Mesendoderm (in vitro differentiated cells): ENCODE measurements at regions not wholly inside any gene's neighbourhood (a gene's known extent, or its start where the extent isn't known, plus 50 kb on each side); places are given as distances from the start of the nearest gene placed in this dataset.

Source experiments
- DNase-seq: peaks from one replicate; pipeline ENCODE4 v3.0.0; 2013
- H2AK5ac ChIP-seq: 2 replicates; pipeline ENCODE4 v1.6.1; 2013; ENCODE audit warnings: low read length, inconsistent platforms
- H2BK120ac ChIP-seq: 2 replicates; pipeline ENCODE4 v1.6.1; 2013; ENCODE audit warnings: low read depth, mild to moderate bottlenecking, low read length, moderate library complexity, mixed read lengths
- H2BK15ac ChIP-seq: replicated peaks from 2 replicates; pipeline ENCODE4 v1.6.1; 2013; ENCODE audit warnings: low read depth, mild to moderate bottlenecking, moderate library complexity
- H2BK5ac ChIP-seq: 2 replicates; pipeline ENCODE4 v1.6.1; 2013; ENCODE audit warnings: low read length, inconsistent platforms
- H3K18ac ChIP-seq: 2 replicates; pipeline ENCODE4 v1.6.1; 2013; ENCODE audit warnings: mild to moderate bottlenecking, low read length, mixed read lengths
- H3K23ac ChIP-seq: one replicate; pipeline ENCODE4 v1.6.1; 2013; ENCODE audit warnings: low read length
- H3K27ac ChIP-seq: 2 replicates; pipeline ENCODE4 v1.5.1; 2013; ENCODE audit warnings: low read depth, mild to moderate bottlenecking, inconsistent platforms, low read length, moderate library complexity
- H3K27me3 ChIP-seq: 2 replicates; pipeline ENCODE4 v1.6.1; 2013; ENCODE audit warnings: low read length, control low read depth, mild to moderate bottlenecking, inconsistent platforms; ENCODE audit not compliant: insufficient read depth, poor library complexity
- H3K36me3 ChIP-seq: 2 replicates; pipeline ENCODE4 v1.6.1; 2013; ENCODE audit warnings: low read length, inconsistent platforms; ENCODE audit not compliant: control insufficient read depth, insufficient read depth
- H3K4ac ChIP-seq: one replicate; pipeline ENCODE4 v1.6.1; 2013; ENCODE audit warnings: low read depth, mild to moderate bottlenecking, low read length, moderate library complexity
- H3K4me1 ChIP-seq: 2 replicates; pipeline ENCODE4 v1.6.1; 2013; ENCODE audit warnings: low read depth, low read length, inconsistent platforms; ENCODE audit not compliant: control insufficient read depth
- H3K4me2 ChIP-seq: 2 replicates; pipeline ENCODE4 v1.6.1; 2013; ENCODE audit warnings: low read length
- H3K4me3 ChIP-seq: 2 replicates; pipeline ENCODE4 v1.5.1; 2013; ENCODE audit warnings: mild to moderate bottlenecking, low read length
- H3K56ac ChIP-seq: one replicate; pipeline ENCODE4 v1.6.1; 2013; ENCODE audit warnings: low read length
- H3K79me1 ChIP-seq: 2 replicates; pipeline ENCODE4 v1.6.1; 2013; ENCODE audit warnings: low read length, inconsistent platforms
- H3K79me2 ChIP-seq: 2 replicates; pipeline ENCODE4 v1.6.1; 2013; ENCODE audit warnings: mild to moderate bottlenecking, low read length; ENCODE audit not compliant: control insufficient read depth, insufficient read depth
- H3K9ac ChIP-seq: 2 replicates; pipeline ENCODE4 v1.6.1; 2013; ENCODE audit warnings: low read length, inconsistent platforms
- H4K5ac ChIP-seq: one replicate; pipeline ENCODE4 v1.6.1; 2013; ENCODE audit warnings: low read length
- H4K8ac ChIP-seq: one replicate; pipeline ENCODE4 v1.6.1; 2013; ENCODE audit warnings: low read depth, mild to moderate bottlenecking, control low read depth, low read length, moderate library complexity
- WGBS: extraction: QIAGEN DNeasy Blood & Tissue Kit; methylation state at CpG from one replicate; pipeline ENCODE4 v1.1.7; 2013; ENCODE audit warnings: low lambda C conversion rate, missing lambda C conversion rate; ENCODE audit not compliant: insufficient coverage; ENCODE audit errors: extremely low coverage; 5-methylcytosine and 5-hydroxymethylcytosine counted together

- Histone ChIP-seq H3K23ac (no peak overlapping the region), H3K27me3 (no peaks in the 10 kb centered on the region), H3K27ac (no peak overlapping the region), H3K79me2 (no peaks in the 10 kb centered on the region), H3K36me3 (no peaks in the 10 kb centered on the region), H3K56ac (no peak overlapping the region), H3K4me1 (no peaks in the 10 kb centered on the region), H2AK5ac (no peak overlapping the region), H4K8ac (no peak overlapping the region), H4K5ac (no peak overlapping the region), H2BK15ac (no peak overlapping the region), H2BK5ac (no peak overlapping the region), H3K18ac (no peak overlapping the region), H3K4ac (no peak overlapping the region), H3K4me3 (no peak overlapping the region), H3K4me2 (no peak overlapping the region), H3K9ac (no peak overlapping the region), H3K79me1 (no peaks in the 10 kb centered on the region), H2BK120ac (no peak overlapping the region)
- no CpG with 5 or more reads among the region's 3 CpGs for WGBS
- DNase-seq: no peak
These were observed 137.1 kb downstream of the ZNF365 start for GRCh38 chr10:62511238-62511637.

- no peaks in the 10 kb centered on the region for H3K79me2 ChIP-seq
- no peak overlapping the region for H3K18ac ChIP-seq
- no peak overlapping the region for H3K56ac ChIP-seq
- no peak overlapping the region for H4K8ac ChIP-seq
- no peak overlapping the region for H2AK5ac ChIP-seq
- H3K79me1 ChIP-seq: no peaks in the 10 kb centered on the region
- no peak overlapping the region for H3K4ac ChIP-seq
- H3K36me3 ChIP-seq: no peaks in the 10 kb centered on the region
- no peak overlapping the region for H4K5ac ChIP-seq
- WGBS: no CpG with 5 or more reads among the region's 2 CpGs
- no peak overlapping the region for H2BK15ac ChIP-seq
- no peak overlapping the region for H2BK120ac ChIP-seq
- H3K4me1 ChIP-seq: no peaks in the 10 kb centered on the region
- H2BK5ac ChIP-seq: no peak overlapping the region
- no peak for DNase-seq
- H3K9ac ChIP-seq: no peak overlapping the region
- H3K27ac ChIP-seq: no peak overlapping the region
- H3K4me3 ChIP-seq: no peak overlapping the region
- no peak overlapping the region for H3K4me2 ChIP-seq
- no peaks in the 10 kb centered on the region for H3K27me3 ChIP-seq
- H3K23ac ChIP-seq: no peak overlapping the region
These were observed 137.5 kb downstream of the ZNF365 start for GRCh38 chr10:62511656-62512055.

- no peak overlapping the region for H2BK15ac ChIP-seq
- no peak overlapping the region for H2BK5ac ChIP-seq
- no peak overlapping the region for H4K8ac ChIP-seq
- no peak overlapping the region for H2AK5ac ChIP-seq
- no peaks in the 10 kb centered on the region for H3K4me1 ChIP-seq
- H3K9ac ChIP-seq: no peak overlapping the region
- no peaks in the 10 kb centered on the region for H3K79me2 ChIP-seq
- no peak overlapping the region for H3K56ac ChIP-seq
- no peak overlapping the region for H3K27ac ChIP-seq
- no peak overlapping the region for H3K18ac ChIP-seq
- H3K4me2 ChIP-seq: no peak overlapping the region
- no peaks in the 10 kb centered on the region for H3K79me1 ChIP-seq
- no peak overlapping the region for H2BK120ac ChIP-seq
- no peaks in the 10 kb centered on the region for H3K27me3 ChIP-seq
- no peak overlapping the region for H3K4ac ChIP-seq
- no CpG with 5 or more reads among the region's 5 CpGs for WGBS
- H3K36me3 ChIP-seq: no peaks in the 10 kb centered on the region
- no peak overlapping the region for H3K23ac ChIP-seq
- no peak for DNase-seq
- H3K4me3 ChIP-seq: no peak overlapping the region
- no peak overlapping the region for H4K5ac ChIP-seq
These were observed 138.7 kb downstream of the ZNF365 start for GRCh38 chr10:62512732-62513475.

GRCh38 chr10:62514079-62514693, 140.0 kb downstream of the ZNF365 start:
- H3K27ac ChIP-seq: no peak overlapping the region
- H2BK120ac ChIP-seq: no peak overlapping the region
- no CpG with 5 or more reads among the region's 6 CpGs for WGBS
- no peak overlapping the region for H4K8ac ChIP-seq
- H3K36me3 ChIP-seq: no peaks in the 10 kb centered on the region
- no peak overlapping the region for H3K4me3 ChIP-seq
- no peak overlapping the region for H3K23ac ChIP-seq
- no peak overlapping the region for H2BK5ac ChIP-seq
- H3K56ac ChIP-seq: no peak overlapping the region
- no peak overlapping the region for H3K9ac ChIP-seq
- DNase-seq: peak; percentile 35
- no peaks in the 10 kb centered on the region for H3K4me1 ChIP-seq
- H3K4ac ChIP-seq: no peak overlapping the region
- no peak overlapping the region for H3K4me2 ChIP-seq
- H2AK5ac ChIP-seq: no peak overlapping the region
- no peaks in the 10 kb centered on the region for H3K27me3 ChIP-seq
- H3K79me2 ChIP-seq: no peaks in the 10 kb centered on the region
- no peak overlapping the region for H2BK15ac ChIP-seq
- no peak overlapping the region for H4K5ac ChIP-seq
- H3K79me1 ChIP-seq: no peaks in the 10 kb centered on the region
- H3K18ac ChIP-seq: no peak overlapping the region

- H4K8ac ChIP-seq: no peak overlapping the region
These were observed 143.1 kb downstream of the ZNF365 start for GRCh38 chr10:62517252-62517651.

More at GRCh38 chr10:62517252-62517651, 143.1 kb downstream of the ZNF365 start:
- no peak overlapping the region for H3K18ac ChIP-seq
- no peaks in the 10 kb centered on the region for H3K27me3 ChIP-seq
- H3K23ac ChIP-seq: no peak overlapping the region
- no peak overlapping the region for H2BK15ac ChIP-seq
- no peak overlapping the region for H3K56ac ChIP-seq
- no peak overlapping the region for H3K9ac ChIP-seq
- H3K79me2 ChIP-seq: no peaks in the 10 kb centered on the region
- no peak overlapping the region for H3K4me3 ChIP-seq
- H3K27ac ChIP-seq: no peak overlapping the region
- no peaks in the 10 kb centered on the region for H3K79me1 ChIP-seq
- no peak overlapping the region for H4K5ac ChIP-seq
- no peak overlapping the region for H3K4ac ChIP-seq
- no peak overlapping the region for H2BK5ac ChIP-seq
- no peak for DNase-seq
- no CpG with 5 or more reads among the region's 2 CpGs for WGBS
- no peaks in the 10 kb centered on the region for H3K36me3 ChIP-seq
- H2AK5ac ChIP-seq: no peak overlapping the region
- H2BK120ac ChIP-seq: no peak overlapping the region
- no peak overlapping the region for H3K4me2 ChIP-seq
- H3K4me1 ChIP-seq: no peaks in the 10 kb centered on the region
